Stimulated activated memory B cell treated with anti-CD40 and anti-IgM and Interleukin-4, amounts not matched to agents 10 μg/mL and 1 μg/mL and 100 μg/mL, for 72 hours (primary cell): ENCODE measurements at regions not wholly inside any gene's neighbourhood (a gene's known extent, or its start where the extent isn't known, plus 50 kb on each side); places are given as distances from the start of the nearest gene placed in this dataset.
"Not testable (repeated sequence)": the region's sequence is repeated elsewhere in the genome, so short reads cannot be mapped to it uniquely, and the experiment has no call there.

ENCODE experiments used
- ATAC-seq: fragments of 150-1000 bp; cut with Tn5 transposase; 2 replicates; pipeline ENCODE4 v1.10.0; 2021
- H3K27ac Mint-ChIP-seq: one replicate; pipeline ENCODE4 v1.8.0; 2022; ENCODE audit warnings: mild to moderate bottlenecking, mixed read lengths
- H3K27me3 Mint-ChIP-seq: one replicate; pipeline ENCODE4 v1.8.0; 2022; ENCODE audit warnings: mixed read lengths
- H3K36me3 Mint-ChIP-seq: one replicate; pipeline ENCODE4 v1.8.0; 2022; ENCODE audit warnings: mixed read lengths
- H3K4me1 Mint-ChIP-seq: one replicate; pipeline ENCODE4 v1.8.0; 2022; ENCODE audit warnings: mixed read lengths
- H3K4me3 Mint-ChIP-seq: one replicate; pipeline ENCODE4 v1.8.0; 2022; ENCODE audit warnings: mild to moderate bottlenecking, moderate library complexity, mixed read lengths
- H3K9me3 Mint-ChIP-seq: one replicate; pipeline ENCODE4 v1.8.0; 2022; ENCODE audit warnings: mixed read lengths

DNA sequence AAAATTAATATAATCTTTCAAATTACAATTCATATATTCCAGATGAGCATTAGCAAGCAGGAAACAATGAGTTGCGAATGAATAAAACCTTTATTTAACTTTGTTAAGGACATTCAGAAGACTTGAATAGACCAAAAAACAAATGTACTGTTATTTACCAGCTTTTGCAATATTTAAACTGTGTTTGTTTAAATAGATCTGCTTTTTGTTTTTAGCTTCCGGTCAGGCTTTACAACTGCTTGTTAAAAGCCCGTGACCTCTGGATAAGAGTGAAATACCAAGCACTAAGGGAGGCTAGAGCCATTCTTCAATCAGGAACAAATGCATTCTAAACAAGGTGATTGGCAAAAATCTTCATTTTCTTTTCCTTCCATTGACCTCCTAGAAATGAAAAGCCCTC lies 184.9 kb upstream of the GNAI1 start:
- no peak overlapping the region for H3K27ac Mint-ChIP-seq
- no peak overlapping the region for H3K4me3 Mint-ChIP-seq
- no peaks in the 10 kb centered on the region for H3K36me3 Mint-ChIP-seq
- no peaks in the 10 kb centered on the region for H3K4me1 Mint-ChIP-seq
- H3K9me3 Mint-ChIP-seq, result peaks cover 3% of the 10 kb centered on the region
- H3K27me3 Mint-ChIP-seq, result no peaks in the 10 kb centered on the region
- ATAC-seq, result no peak

DNA sequence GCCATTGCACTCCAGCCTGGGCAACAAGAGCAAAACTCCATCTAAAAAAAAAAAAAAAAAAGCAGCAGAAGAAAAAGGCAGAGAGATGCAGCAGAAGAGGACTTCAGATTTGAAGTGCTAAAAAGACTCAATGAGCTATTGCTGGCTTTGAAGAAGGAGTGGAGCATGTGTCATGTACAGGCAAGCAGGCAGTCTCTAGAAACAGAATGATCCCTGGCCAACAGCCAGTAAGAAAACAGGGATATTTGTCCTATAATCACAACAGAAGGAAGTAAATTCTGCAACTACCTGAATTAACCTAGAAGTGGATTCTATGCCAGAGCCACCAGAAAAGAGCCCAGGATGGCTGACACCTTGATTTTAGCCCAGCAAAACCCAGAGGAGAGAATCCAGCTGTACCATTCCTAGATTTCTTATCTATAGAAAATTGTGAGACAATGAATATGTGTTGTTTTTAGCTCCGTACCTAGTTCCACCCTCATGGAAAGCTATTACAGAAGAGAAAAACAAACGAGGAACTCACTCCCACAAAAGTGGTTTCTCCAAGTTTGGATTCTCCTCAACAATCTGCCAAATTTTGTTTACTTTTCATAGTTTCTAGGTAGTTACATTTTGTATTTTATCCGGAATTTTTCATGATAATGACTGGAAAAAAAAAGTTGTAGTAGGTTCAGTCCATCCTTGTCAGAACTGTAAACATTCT lies 198.2 kb upstream of the GNAI1 start:
- Mint-ChIP-seq H3K9me3 (peaks cover 4% of the 10 kb centered on the region), H3K4me1 (no peaks in the 10 kb centered on the region), H3K36me3 (no peaks in the 10 kb centered on the region), H3K27ac (no peak overlapping the region), H3K4me3 (no peak overlapping the region), H3K27me3 (no peaks in the 10 kb centered on the region)
- no peak for ATAC-seq

DNA sequence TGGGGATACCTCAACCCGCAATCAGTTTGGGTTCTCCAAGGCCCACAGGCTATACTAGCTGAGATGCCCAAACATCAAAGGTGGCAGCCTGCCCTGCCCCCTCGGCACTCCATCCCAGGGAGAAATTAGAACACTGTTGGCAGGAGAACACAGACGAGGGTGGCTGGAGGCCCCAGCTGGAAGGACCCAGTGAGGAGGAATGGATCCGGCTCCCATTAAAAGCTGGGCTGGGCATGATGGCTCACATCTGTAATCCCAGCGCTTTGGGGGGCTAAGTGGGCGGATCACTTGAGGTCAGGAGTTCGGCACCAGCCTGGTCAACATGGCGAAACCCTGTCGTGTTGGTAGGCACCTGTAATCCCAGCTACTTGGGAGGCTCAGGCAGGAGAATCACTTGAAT lies 199.9 kb upstream of the GNAI1 start:
- H3K27me3 Mint-ChIP-seq, result no peaks in the 10 kb centered on the region
- no peak for ATAC-seq
- H3K4me1 Mint-ChIP-seq, result no peaks in the 10 kb centered on the region
- H3K27ac Mint-ChIP-seq, result no peak overlapping the region
- H3K36me3 Mint-ChIP-seq, result no peaks in the 10 kb centered on the region
- no peak overlapping the region for H3K4me3 Mint-ChIP-seq
- peaks cover 8% of the 10 kb centered on the region for H3K9me3 Mint-ChIP-seq

DNA sequence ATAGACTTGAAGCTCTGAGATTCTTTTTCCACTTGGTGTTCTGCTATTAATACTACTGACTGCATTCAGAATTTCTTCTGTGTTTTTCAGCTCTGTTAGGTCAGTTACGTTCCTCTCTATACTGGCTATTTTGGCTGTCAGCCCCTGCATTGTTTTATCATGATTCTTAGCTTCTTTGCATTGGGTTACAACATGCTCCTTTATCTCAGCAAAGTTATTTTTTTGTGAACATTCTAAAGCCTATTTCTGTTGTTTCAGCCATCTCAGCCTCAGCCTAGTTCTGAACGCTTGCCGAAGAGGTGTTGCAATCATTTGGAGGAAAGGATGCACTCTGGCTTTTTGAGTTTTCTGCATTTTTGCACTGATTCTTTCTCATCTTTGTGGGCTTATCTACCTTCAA lies 201.5 kb upstream of the GNAI1 start:
- H3K27me3 Mint-ChIP-seq, result no peaks in the 10 kb centered on the region
- ATAC-seq, result no peak
- no peak overlapping the region for H3K27ac Mint-ChIP-seq
- no peak overlapping the region for H3K4me3 Mint-ChIP-seq
- H3K4me1 Mint-ChIP-seq, result no peaks in the 10 kb centered on the region
- peaks cover 12% of the 10 kb centered on the region for H3K9me3 Mint-ChIP-seq
- no peaks in the 10 kb centered on the region for H3K36me3 Mint-ChIP-seq

DNA sequence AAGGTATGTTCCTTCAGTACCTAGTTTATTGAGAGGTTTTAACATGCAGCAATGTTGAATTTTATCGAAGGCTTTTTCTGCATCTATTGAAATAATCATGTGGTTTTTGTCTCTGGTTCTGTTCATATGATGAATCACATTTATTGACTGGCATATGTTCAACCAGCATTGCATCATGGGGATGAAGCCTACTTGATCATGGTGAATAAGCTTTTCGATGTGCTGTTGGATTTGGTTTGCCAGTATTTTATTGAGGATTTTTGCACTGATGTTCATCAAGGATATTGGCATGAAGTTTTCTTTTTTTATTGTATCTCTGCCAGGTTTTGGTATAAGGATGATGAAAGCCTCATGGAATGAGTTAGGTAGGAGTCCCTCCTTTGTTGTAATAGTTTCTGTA lies 204.0 kb upstream of the GNAI1 start:
- peaks cover 10% of the 10 kb centered on the region for H3K9me3 Mint-ChIP-seq
- no peak overlapping the region for H3K27ac Mint-ChIP-seq
- H3K4me3 Mint-ChIP-seq, result no peak overlapping the region
- ATAC-seq, result no peak
- no peaks in the 10 kb centered on the region for H3K27me3 Mint-ChIP-seq
- no peaks in the 10 kb centered on the region for H3K36me3 Mint-ChIP-seq
- no peaks in the 10 kb centered on the region for H3K4me1 Mint-ChIP-seq

DNA sequence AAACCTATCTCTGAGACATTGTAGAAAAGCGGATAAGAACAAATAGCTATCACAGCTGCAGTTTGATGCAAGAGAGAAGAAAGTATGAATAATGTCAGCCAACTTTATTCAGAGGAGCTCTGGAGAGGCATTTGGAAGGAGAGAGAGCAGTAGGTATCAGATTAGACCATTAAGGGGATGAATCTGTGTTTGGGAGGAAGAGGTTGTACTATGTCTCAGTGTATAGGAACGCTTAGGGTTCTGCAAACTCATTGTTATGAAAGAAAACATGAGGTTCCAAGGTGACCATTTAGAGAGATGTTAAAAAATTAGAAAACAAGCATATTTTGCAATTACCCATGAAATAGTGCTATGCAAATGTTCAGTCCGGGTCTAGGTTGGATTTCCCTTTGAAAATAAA lies 207.5 kb upstream of the GNAI1 start:
- H3K9me3 Mint-ChIP-seq, result peaks cover 14% of the 10 kb centered on the region
- H3K4me1 Mint-ChIP-seq, result no peaks in the 10 kb centered on the region
- H3K27ac Mint-ChIP-seq, result no peak overlapping the region
- no peaks in the 10 kb centered on the region for H3K36me3 Mint-ChIP-seq
- H3K27me3 Mint-ChIP-seq, result no peaks in the 10 kb centered on the region
- no peak for ATAC-seq
- H3K4me3 Mint-ChIP-seq, result no peak overlapping the region

DNA sequence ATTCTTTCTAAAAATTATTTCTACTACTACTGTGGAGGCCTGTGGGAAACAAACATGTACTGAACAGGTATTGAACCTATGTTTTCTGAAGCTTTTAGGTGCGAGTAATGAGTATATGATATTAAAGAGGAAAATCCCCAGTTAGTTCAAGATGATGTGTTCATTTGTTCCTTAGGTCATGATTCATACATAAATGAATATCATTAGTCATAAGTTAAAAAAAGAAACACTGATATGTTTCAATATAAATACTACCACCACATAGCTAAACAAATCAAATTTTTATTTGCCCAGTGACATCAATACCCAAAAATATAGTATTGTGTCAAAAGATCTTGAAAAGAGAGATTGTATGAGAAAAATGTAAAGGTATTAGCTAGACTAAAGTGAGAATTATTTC lies 210.7 kb upstream of the GNAI1 start:
- Mint-ChIP-seq H3K27me3 (no peaks in the 10 kb centered on the region), H3K9me3 (peaks cover 14% of the 10 kb centered on the region), H3K4me1 (no peaks in the 10 kb centered on the region), H3K27ac (no peak overlapping the region), H3K4me3 (no peak overlapping the region), H3K36me3 (no peaks in the 10 kb centered on the region)
- no peak for ATAC-seq

DNA sequence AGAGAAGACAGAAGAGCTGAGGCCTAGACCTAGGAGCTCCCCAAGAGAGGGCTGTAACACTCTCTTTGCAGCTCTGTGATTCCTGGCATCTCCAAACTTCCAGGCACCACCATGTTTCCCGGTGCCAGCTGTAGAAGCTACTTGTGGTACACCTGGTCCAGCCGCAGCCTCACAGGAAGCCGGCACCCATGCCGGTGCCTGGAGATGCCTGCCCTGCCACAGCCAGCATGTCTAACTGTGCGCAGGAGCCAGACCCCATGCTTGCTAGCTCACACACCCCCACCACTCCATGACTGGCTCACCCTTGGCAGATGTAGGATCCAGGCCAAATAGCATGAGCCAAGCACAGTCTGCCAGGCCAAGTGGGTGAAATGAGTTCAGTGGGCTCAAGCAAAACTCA lies 211.7 kb upstream of the GNAI1 start:
- Mint-ChIP-seq H3K9me3 (peaks cover 10% of the 10 kb centered on the region), H3K27ac (no peak overlapping the region), H3K27me3 (no peaks in the 10 kb centered on the region), H3K36me3 (no peaks in the 10 kb centered on the region), H3K4me3 (no peak overlapping the region), H3K4me1 (no peaks in the 10 kb centered on the region)
- ATAC-seq, result no peak

DNA sequence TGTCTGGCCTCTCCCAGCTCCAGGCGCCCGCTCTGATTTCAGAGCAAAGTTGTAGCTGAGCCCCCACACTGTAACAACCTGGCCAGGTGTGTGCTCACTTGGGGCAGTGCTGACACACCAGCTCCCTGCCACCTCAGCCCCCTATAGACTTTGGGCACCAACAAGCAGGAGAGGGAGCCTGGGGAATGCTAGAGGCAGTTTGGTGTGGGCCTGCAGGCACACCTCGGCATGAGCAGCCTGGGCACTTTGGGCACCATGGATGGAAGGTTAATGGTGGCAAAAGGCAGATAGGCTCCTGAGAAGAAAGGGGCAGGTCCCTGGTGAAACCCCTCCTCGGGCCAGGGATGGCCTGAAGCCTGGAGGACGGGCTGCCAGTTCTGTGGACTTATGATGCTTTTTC lies 212.7 kb upstream of the GNAI1 start:
- Mint-ChIP-seq H3K36me3 (no peaks in the 10 kb centered on the region), H3K9me3 (peaks cover 9% of the 10 kb centered on the region), H3K27ac (no peak overlapping the region), H3K4me1 (no peaks in the 10 kb centered on the region), H3K4me3 (no peak overlapping the region), H3K27me3 (no peaks in the 10 kb centered on the region)
- peak; percentile 48 for ATAC-seq

DNA sequence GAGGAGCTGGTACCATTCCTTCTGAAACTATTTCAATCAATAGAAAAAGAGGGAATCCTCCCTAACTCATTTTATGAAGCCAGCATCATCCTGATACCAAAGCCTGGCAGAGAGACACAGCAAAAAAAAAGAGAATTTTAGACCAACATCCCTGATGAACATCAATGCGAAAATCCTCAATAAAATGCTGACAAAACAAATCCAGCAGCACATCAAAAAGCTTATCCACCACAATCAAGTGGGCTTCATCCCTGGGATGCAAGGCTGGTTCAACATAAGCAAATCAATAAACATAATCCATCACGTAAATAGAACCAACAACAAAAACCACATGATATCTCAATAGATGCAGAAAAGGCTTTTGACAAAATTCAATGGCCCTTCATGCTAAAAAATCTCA lies 216.0 kb upstream of the GNAI1 start:
- not testable (repeated sequence) for H3K27ac Mint-ChIP-seq, H3K9me3 Mint-ChIP-seq, ATAC-seq, H3K36me3 Mint-ChIP-seq, H3K4me1 Mint-ChIP-seq, H3K4me3 Mint-ChIP-seq, H3K27me3 Mint-ChIP-seq

DNA sequence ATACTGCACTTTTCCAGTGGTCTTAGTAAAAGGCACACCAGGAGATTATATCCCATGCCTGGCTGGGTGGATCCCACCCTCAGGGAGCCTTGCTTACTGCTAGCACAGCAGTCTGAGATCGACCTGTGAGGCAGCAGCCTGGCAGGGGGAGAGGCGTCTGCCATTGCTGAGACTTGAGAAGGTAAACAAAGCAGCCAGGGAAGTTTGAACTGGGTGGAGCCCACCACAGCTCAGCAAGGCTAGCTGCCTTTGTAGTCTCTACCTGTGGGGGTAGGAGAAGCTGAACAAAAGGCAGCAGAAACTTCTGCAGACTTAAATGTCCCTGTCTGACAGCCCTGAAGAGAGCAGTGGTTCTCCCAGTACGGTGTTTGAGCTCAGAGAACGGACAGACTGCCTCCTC lies 219.3 kb upstream of the GNAI1 start:
- H3K9me3 Mint-ChIP-seq, H3K4me3 Mint-ChIP-seq, H3K27ac Mint-ChIP-seq: not testable (repeated sequence)

DNA sequence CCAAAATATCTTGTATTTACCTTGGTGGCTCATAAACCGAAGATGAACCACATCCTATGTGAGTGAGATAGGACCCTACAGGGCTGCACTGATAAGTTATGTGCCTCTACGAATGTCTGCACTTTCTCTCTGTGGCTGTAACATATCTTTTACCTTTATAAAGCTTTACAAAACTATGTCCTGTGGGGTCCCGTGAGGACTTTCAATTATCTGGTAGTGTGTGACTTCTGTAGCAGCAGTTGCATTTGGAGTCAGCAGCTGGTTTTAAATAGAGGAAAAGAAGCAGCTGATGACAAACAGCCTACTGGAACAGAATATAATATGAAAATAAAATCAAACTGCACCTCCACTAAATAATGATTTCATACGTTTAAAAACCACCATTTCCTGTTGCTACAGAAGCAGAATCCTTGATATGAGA lies 222.4 kb upstream of the GNAI1 start:
- Mint-ChIP-seq H3K36me3 (no peaks in the 10 kb centered on the region), H3K4me1 (no peaks in the 10 kb centered on the region), H3K4me3 (no peak overlapping the region), H3K27ac (no peak overlapping the region), H3K9me3 (no peaks in the 10 kb centered on the region), H3K27me3 (no peaks in the 10 kb centered on the region)
- no peak for ATAC-seq

More for the DNA sequence above, 219.3 kb upstream of the GNAI1 start:
- not testable (repeated sequence) for H3K27me3 Mint-ChIP-seq, H3K36me3 Mint-ChIP-seq, ATAC-seq, H3K4me1 Mint-ChIP-seq

DNA sequence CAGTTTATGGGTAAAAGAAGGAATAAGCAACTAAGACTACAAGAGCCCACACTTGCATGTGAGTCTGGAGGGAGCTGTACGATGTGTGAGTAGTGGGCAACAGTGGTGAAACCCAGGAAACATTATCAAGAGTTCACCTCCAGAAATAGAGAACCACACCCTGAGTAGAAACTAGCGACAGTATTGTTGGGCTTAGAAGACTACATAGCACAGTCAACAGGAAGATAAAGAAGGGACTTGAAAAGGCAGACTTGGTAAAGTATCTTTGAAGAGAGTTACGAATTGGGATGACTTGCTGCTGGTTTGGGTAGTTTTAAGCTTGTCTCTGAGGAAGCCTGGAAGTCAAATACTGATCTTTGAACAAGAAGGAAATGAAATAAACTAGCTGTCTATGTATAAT lies 223.2 kb upstream of the GNAI1 start:
- H3K36me3 Mint-ChIP-seq, result no peaks in the 10 kb centered on the region
- ATAC-seq, result no peak
- no peak overlapping the region for H3K4me3 Mint-ChIP-seq

DNA sequence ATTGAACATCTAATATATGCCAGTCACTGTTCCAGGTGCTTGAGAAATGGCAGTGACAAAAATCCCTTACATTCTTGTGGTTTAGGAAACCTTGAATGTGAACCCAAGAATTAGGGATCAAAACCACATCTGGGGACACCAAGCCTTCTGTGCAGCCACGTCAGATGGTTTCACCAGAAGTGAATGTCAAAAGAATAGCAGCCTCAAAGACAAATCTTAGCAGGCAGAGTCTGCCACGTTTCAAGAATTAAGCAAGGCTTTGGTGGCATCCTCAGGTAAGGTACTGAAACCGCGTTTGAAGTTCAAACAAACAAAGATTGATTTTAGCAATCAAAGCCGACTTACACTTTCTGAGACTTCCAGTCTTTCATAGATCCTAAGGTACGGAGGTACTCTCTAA lies 225.5 kb upstream of the GNAI1 start:
- H3K36me3 Mint-ChIP-seq, result no peaks in the 10 kb centered on the region
- H3K4me3 Mint-ChIP-seq, result no peak overlapping the region
- H3K27me3 Mint-ChIP-seq, result no peaks in the 10 kb centered on the region
- H3K4me1 Mint-ChIP-seq, result no peaks in the 10 kb centered on the region
- no peak overlapping the region for H3K27ac Mint-ChIP-seq
- no peak for ATAC-seq
- peaks cover 2% of the 10 kb centered on the region for H3K9me3 Mint-ChIP-seq

More for the DNA sequence above, 223.2 kb upstream of the GNAI1 start:
- Mint-ChIP-seq H3K27ac (no peak overlapping the region), H3K27me3 (no peaks in the 10 kb centered on the region), H3K9me3 (no peaks in the 10 kb centered on the region), H3K4me1 (no peaks in the 10 kb centered on the region)

DNA sequence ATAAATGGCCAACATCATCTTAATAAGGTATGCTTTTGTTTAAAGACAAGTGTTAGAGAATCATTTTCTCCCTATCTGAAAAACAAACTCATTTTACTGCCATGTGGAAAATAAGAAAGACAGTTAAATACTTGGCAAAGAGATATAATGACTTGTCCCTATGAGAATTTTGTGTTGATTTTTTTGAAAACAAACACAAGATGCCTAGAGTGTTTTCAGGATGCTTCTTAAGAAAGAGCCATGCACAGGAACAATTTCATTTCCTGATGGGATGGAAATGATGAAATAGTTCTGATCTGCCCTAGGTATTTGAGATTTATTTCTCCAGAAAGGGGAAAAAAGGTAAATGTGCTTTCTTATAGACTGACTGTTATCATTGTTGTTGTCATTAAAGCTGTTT lies 237.5 kb upstream of the GNAI1 start:
- no peaks in the 10 kb centered on the region for H3K9me3 Mint-ChIP-seq
- no peaks in the 10 kb centered on the region for H3K27me3 Mint-ChIP-seq
- H3K36me3 Mint-ChIP-seq, result no peaks in the 10 kb centered on the region
- H3K4me3 Mint-ChIP-seq, result no peak overlapping the region
- no peaks in the 10 kb centered on the region for H3K4me1 Mint-ChIP-seq
- no peak overlapping the region for H3K27ac Mint-ChIP-seq
- ATAC-seq, result no peak

DNA sequence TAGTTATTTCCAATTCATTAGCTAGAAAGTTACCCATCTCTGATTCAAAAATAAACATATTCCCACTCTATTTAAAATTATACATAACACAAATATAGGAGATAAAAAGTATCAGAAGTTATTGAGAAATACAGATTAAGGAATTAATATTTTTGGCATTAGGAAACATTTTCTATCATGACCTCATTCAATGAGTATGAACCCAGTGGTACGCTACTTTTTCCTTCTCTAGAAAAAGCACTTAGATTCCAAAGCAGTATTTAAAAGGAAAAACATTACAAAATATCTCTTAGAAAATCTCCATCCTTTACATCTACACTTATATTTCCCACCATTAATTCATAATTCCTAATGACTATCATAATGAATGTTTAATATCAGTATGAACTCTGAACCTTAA lies 240.6 kb upstream of the GNAI1 start:
- peaks cover 3% of the 10 kb centered on the region for H3K9me3 Mint-ChIP-seq
- no peak overlapping the region for H3K27ac Mint-ChIP-seq
- no peaks in the 10 kb centered on the region for H3K4me1 Mint-ChIP-seq
- H3K27me3 Mint-ChIP-seq, result no peaks in the 10 kb centered on the region
- ATAC-seq, result no peak
- no peaks in the 10 kb centered on the region for H3K36me3 Mint-ChIP-seq
- H3K4me3 Mint-ChIP-seq, result no peak overlapping the region

DNA sequence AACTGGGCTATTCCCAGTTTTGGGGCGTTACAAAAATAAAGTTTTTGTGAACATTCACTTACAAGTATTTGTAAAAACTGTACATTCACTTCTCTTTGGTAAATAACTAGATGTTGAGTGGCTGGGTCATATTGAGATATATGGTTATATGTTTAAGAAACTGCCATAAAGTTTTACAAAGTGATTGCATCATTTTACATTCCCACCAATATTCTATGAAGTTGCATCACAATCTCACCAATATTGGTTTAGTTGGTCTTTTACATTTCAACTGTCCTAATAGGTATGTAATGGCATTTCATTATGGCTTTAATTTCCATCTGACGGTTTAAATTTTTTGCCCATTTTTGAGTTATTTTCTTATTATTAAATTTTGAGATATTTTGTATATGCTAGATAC lies 251.7 kb upstream of the GNAI1 start:
- Mint-ChIP-seq H3K36me3 (no peaks in the 10 kb centered on the region), H3K27me3 (no peaks in the 10 kb centered on the region), H3K9me3 (peaks cover 3% of the 10 kb centered on the region), H3K27ac (no peak overlapping the region), H3K4me3 (no peak overlapping the region), H3K4me1 (no peaks in the 10 kb centered on the region)
- ATAC-seq, result no peak
